Central memory CD8-positive, alpha-beta T cell (primary cell): ENCODE measurements at regions not wholly inside any gene's neighbourhood (a gene's known extent, or its start where the extent isn't known, plus 50 kb on each side); places are given as distances from the start of the nearest gene placed in this dataset.

Source experiments
- ATAC-seq: fragments of 150-1000 bp; cut with Tn5 transposase; replicated peaks from 2 replicates; pipeline ENCODE4 v1.10.0; 2022; ENCODE audit warnings: mild to moderate bottlenecking, moderate FRiP score, moderate number of reproducible peaks; ENCODE audit not compliant: poor library complexity, severe bottlenecking; ENCODE audit errors: extremely low read depth
- DNase-seq, 2 donors: peaks; one replicate each; pipeline ENCODE4 v3.0.0; 2021; ENCODE audit warnings: low spot score in 2 of 2
- H3K27ac Mint-ChIP-seq: one replicate; pipeline ENCODE4 v1.8.0; 2022; ENCODE audit warnings: low read depth, mild to moderate bottlenecking, moderate library complexity, mixed read lengths
- H3K27me3 Mint-ChIP-seq: one replicate; pipeline ENCODE4 v1.8.0; 2022; ENCODE audit warnings: mixed read lengths
- H3K36me3 Mint-ChIP-seq: one replicate; pipeline ENCODE4 v1.8.0; 2022; ENCODE audit warnings: mild to moderate bottlenecking, moderate library complexity, mixed read lengths; ENCODE audit not compliant: insufficient read depth
- H3K4me1 Mint-ChIP-seq: one replicate; pipeline ENCODE4 v1.8.0; 2022; ENCODE audit warnings: mixed read lengths
- H3K4me3 Mint-ChIP-seq: one replicate; pipeline ENCODE4 v1.8.0; 2022; ENCODE audit warnings: mild to moderate bottlenecking, moderate library complexity, mixed read lengths
- H3K9me3 Mint-ChIP-seq: one replicate; pipeline ENCODE4 v1.8.0; 2022; ENCODE audit warnings: mixed read lengths

GRCh38 chr3:11706604-11707003, 62.9 kb upstream of the VGLL4 start:
- ATAC-seq (no peak), DNase-seq (no peak)
- H3K9me3 Mint-ChIP-seq = peaks cover 7% of the 10 kb centered on the region
- peaks cover 7% of the 10 kb centered on the region for H3K4me1 Mint-ChIP-seq
- no peak overlapping the region for H3K4me3 Mint-ChIP-seq
- no peak overlapping the region for H3K27ac Mint-ChIP-seq
- H3K36me3 Mint-ChIP-seq = peaks cover 4% of the 10 kb centered on the region
- no peaks in the 10 kb centered on the region for H3K27me3 Mint-ChIP-seq

- H3K27ac Mint-ChIP-seq = no peak overlapping the region
- H3K9me3 Mint-ChIP-seq = peaks cover 5% of the 10 kb centered on the region
- ATAC-seq (no peak), DNase-seq (no peak)
- H3K36me3 Mint-ChIP-seq = peaks cover 14% of the 10 kb centered on the region
- no peaks in the 10 kb centered on the region for H3K27me3 Mint-ChIP-seq
- H3K4me3 Mint-ChIP-seq = peak overlapping the region; percentile 46
- H3K4me1 Mint-ChIP-seq = peaks cover 7% of the 10 kb centered on the region
These were observed 61.3 kb upstream of the VGLL4 start for GRCh38 chr3:11705049-11705448.

- no peak overlapping the region for H3K27ac Mint-ChIP-seq
- peaks cover 7% of the 10 kb centered on the region for H3K4me1 Mint-ChIP-seq
- H3K36me3 Mint-ChIP-seq = peaks cover 17% of the 10 kb centered on the region
- H3K9me3 Mint-ChIP-seq = no peaks in the 10 kb centered on the region
- DNase-seq = no peak
- no peak overlapping the region for H3K4me3 Mint-ChIP-seq
- no peak for ATAC-seq
- no peaks in the 10 kb centered on the region for H3K27me3 Mint-ChIP-seq
These were observed 59.4 kb upstream of the VGLL4 start for GRCh38 chr3:11703146-11703545.

GRCh38 chr3:11699083-11699427, 55.3 kb upstream of the VGLL4 start:
- Mint-ChIP-seq H3K4me1 (no peaks in the 10 kb centered on the region), H3K4me3 (no peak overlapping the region), H3K36me3 (peaks cover 23% of the 10 kb centered on the region), H3K9me3 (no peaks in the 10 kb centered on the region), H3K27ac (no peak overlapping the region), H3K27me3 (no peaks in the 10 kb centered on the region)
- no peak for DNase-seq
- no peak for ATAC-seq

- Mint-ChIP-seq H3K4me1 (no peaks in the 10 kb centered on the region), H3K27me3 (no peaks in the 10 kb centered on the region), H3K9me3 (no peaks in the 10 kb centered on the region), H3K27ac (no peak overlapping the region), H3K4me3 (no peak overlapping the region), H3K36me3 (peaks cover 24% of the 10 kb centered on the region)
- ATAC-seq (no peak), DNase-seq (no peak)
These were observed 54.8 kb upstream of the VGLL4 start for GRCh38 chr3:11698326-11699082.

- peaks cover 24% of the 10 kb centered on the region for H3K36me3 Mint-ChIP-seq
- no peaks in the 10 kb centered on the region for H3K4me1 Mint-ChIP-seq
- no peak overlapping the region for H3K27ac Mint-ChIP-seq
- no peak overlapping the region for H3K4me3 Mint-ChIP-seq
- DNase-seq = no peak
- no peaks in the 10 kb centered on the region for H3K27me3 Mint-ChIP-seq
- ATAC-seq = no peak
- no peaks in the 10 kb centered on the region for H3K9me3 Mint-ChIP-seq
These were observed 54.0 kb upstream of the VGLL4 start for GRCh38 chr3:11697701-11698100.

- no peaks in the 10 kb centered on the region for H3K9me3 Mint-ChIP-seq
- DNase-seq (no peak), ATAC-seq (no peak)
- H3K36me3 Mint-ChIP-seq = peaks cover 17% of the 10 kb centered on the region
- H3K4me3 Mint-ChIP-seq = no peak overlapping the region
- H3K27me3 Mint-ChIP-seq = no peaks in the 10 kb centered on the region
- H3K4me1 Mint-ChIP-seq = no peaks in the 10 kb centered on the region
- no peak overlapping the region for H3K27ac Mint-ChIP-seq
These were observed 52.3 kb upstream of the VGLL4 start for GRCh38 chr3:11696054-11696453.
